ENCODE measurements at regions not wholly inside any gene's neighbourhood (a gene's known extent, or its start where the extent isn't known, plus 50 kb on each side); places are given as distances from the start of the nearest gene placed in this dataset.

GRCh38 chr3:116767726-116768125 is 58.1 kb downstream of the TUSC7 start:
- TF ChIP-seq CTCF (IDR thresholded peaks at IDR 0.05; ENCODE audit: insufficient read depth, missing control alignments): no peak
- FAIRE-seq (no peak), DNase-seq (ENCODE audit: insufficient read length, low spot score) (no peak)

GRCh38 chr3:116770815-116771450 is 61.4 kb downstream of the TUSC7 start:
- peak; percentile 97 for FAIRE-seq
- peak; percentile 100 for TF ChIP-seq CTCF (IDR thresholded peaks at IDR 0.05; ENCODE audit: insufficient read depth, missing control alignments)
- peak; percentile 14 for DNase-seq (ENCODE audit: insufficient read length, low spot score)

- DNase-seq (ENCODE audit: insufficient read length, low spot score) (no peak), FAIRE-seq (no peak)
- no peak for TF ChIP-seq CTCF (IDR thresholded peaks at IDR 0.05; ENCODE audit: insufficient read depth, missing control alignments)
Measured at GRCh38 chr3:116776880-116777785, 67.6 kb downstream of the TUSC7 start.

DNA sequence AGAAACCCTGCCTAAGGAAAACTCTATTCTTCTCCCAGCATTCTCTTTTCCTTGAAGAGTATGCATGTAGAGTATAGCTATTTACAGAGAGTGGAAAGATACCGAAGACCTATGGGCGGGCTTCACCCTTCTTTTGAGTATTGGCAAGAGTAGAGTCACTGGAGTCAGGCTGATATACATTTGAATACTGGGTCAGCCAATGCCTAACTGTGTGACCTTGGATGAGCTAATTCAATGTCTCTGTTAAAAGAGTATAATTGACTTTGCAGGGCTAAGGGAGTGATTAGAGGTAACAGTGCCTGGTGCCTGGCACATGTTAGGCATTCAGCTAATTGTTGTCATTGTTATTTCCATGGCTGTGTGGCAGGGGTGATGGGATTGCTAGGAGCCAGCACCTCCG is 75.6 kb downstream of the TUSC7 start:
- TF ChIP-seq CTCF (IDR thresholded peaks at IDR 0.05; ENCODE audit: insufficient read depth, missing control alignments): no peak
- DNase-seq (ENCODE audit: insufficient read length, low spot score) (no peak), FAIRE-seq (no peak)

GRCh38 chr3:116802651-116803050 is 93.1 kb downstream of the TUSC7 start:
- no peak for TF ChIP-seq CTCF (IDR thresholded peaks at IDR 0.05; ENCODE audit: insufficient read depth, missing control alignments)
- no peak for DNase-seq (ENCODE audit: insufficient read length, low spot score)
- no peak for FAIRE-seq

DNA sequence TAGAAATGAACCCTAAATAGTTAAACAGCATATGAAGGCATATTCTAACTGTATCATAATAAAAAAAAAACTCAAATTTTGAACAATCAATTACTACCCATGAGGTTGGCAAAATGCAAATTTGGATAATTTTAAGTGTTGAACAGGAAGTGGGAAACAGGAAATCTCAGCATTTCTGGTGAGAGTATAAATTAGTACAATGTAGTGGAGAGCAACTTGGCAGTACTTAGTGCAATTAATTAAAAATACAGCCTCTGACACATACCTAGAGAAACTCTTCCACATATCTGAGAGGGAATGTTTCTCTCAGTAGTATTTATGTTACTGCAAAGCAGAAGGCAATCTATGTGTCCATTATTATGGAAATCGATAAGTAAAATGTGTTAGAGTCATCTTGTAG is 96.8 kb downstream of the TUSC7 start:
- FAIRE-seq: no peak
- DNase-seq (ENCODE audit: insufficient read length, low spot score): no peak
- no peak for TF ChIP-seq CTCF (IDR thresholded peaks at IDR 0.05; ENCODE audit: insufficient read depth, missing control alignments)

- no peak for DNase-seq (ENCODE audit: insufficient read length, low spot score)
- TF ChIP-seq CTCF (IDR thresholded peaks at IDR 0.05; ENCODE audit: insufficient read depth, missing control alignments): no peak
- FAIRE-seq: no peak
Measured at GRCh38 chr3:116808725-116809124, 99.1 kb downstream of the TUSC7 start.
